ENCODE measurements at regions not wholly inside any gene's neighbourhood (a gene's known extent, or its start where the extent isn't known, plus 50 kb on each side); places are given as distances from the start of the nearest gene placed in this dataset.

DNA sequence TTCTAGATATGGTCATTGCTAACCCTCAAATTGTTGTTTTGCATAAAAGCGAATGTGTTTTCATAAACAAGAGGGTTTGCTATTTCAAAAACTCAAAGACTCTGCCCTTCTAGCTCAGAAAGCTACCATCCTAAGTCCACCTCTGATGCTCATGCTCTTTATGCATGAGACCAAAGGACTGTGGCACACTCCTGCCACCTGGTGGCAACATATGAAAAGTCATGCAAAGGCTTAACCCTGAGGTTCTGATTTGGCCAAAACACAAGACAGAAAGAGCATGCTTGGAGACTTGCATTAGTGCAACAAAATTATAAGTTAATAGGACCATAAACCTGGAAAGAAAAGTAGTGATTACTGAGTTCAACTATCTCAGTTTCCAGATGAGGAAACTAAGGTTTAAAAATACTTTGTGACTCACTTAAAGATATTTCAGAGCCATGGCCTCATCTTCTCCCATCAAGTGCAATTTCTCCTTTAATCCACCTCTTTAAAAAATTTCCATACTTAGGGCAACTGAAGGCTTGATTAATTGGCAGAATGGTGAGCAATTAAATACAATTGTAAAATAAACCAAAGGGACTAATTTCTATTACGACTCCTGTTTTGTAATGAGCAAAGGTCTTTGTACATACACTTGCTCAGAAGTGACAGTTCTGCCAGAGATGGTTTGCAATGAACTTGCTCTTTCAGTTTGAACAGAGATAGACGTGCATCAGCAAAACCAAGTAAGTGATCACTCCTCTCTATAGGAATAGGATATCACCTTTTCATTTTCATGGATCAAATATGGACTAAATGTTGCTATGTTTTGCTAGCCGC lies 110.7 kb upstream of the RAD23B start:
- DNase-seq, result peak; percentile 47 to 53

DNA sequence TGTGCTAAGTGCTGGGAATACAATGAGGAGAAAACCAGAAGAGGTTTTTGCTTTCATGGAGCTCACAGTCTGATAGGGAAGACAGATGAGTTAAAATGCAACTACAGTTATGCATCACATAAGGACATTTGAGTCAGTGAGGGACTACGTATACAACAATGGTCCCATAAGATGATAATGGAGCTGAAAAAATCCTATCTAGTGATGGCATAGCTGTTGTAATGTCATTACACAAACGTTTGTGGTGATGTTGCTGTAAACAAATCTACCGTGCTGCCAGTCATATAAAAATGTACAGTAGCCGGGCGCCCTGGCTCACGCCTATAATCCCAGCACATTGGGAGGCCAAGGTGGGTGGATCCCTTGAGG lies 110.1 kb upstream of the RAD23B start:
- DNase-seq, result no peak

DNA sequence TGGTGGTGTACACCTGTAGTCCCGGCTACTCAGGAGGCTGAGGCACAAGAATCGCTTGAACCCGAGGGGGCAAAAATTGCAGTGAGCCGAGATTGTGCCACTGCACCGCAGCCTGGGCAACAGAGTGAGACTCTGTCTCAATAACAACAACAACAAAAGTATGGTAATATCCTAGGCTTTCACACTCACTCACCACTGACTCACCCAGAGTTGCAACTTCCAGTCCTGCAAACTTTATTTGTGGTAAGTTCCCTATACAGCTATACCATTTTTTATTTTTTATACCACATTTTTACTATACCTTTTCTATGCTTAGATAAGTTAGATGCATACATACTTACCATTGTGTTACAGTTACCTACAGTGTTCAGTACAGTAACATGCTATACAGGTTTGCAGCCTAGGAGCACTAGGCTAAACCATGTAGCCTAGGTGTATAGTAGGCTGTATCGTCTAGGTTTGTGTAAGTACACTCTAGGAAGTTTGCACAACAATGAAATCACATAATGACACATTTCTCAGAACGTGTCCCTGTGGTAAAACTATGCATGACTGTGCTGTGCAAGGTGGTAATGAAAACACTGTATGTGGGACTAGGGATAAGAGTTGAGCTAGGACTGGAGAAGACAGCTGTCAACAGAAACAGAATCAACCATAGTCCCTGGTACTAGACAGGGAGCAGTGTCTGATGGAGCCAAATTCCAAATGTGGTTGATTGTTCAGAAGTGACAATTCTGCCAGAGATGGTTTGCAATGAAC lies 109.5 kb upstream of the RAD23B start:
- DNase-seq, result no peak

DNA sequence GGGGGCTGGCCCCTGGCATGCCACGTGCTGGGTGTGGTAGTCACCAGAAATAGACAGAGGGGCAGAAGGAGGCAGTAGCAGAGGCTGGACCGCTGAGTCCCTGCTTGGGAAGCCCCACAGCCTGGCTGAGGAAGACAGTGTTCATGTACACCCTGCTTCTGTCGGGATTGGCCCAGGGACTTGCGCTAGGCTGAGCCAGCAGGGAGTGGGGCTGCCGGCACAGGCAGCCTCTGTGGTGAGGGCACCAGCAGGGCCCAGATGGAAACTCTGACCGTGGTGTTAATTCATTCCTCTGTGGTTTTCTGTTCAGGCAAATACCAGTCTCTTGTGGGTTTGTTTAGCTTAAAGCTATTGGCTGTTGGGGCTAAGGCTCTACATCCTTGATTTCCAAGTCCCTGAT lies 108.6 kb upstream of the RAD23B start:
- DNase-seq, result no peak

DNA sequence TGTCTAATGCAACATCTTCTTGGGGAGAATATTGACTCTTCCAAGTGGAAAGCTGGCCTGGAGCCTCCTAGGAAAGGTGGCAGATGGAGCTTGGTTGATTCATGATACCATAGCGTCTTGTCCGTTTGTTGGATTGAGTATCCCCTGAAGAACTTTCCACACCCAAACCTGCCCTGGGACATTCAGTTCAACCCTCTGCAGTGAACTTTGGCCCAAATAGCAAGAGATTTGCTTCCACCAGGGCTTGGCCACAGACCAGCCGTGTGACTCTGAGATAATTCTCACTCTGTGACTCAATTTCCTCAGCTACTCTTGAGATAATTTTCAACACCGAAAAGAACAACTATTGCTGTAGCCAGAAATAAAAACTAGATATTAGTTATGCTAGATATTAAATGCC lies 108.0 kb upstream of the RAD23B start:
- DNase-seq, result no peak

DNA sequence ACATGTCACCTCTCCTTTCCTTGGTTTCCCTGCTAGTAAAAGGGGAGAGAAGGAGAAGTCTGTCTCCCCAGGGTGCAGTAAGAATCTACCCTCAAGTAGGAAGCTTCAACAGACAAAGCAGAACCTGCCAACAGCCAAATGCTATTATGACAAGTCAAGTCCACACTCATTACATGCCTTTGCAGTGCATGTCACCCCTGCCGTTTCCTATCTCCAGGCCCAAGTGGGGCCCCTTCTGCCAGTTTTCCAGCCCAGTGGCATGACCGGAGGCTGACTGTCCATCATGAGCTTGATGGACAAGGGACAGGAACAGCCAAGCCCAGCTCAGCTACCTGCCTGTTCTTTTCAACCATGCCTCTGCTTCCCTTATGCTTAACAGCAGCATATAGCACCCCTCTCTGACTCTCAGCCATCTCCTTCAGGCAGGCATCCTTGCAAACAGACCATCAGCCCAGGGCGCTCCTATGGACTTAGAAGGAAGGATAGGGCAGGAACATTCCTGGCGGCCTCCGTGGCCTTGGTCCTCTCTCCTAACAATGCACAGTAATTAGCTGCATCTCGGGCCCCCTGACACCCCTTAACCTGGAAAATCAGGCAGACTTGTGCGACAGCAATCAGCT lies 107.2 kb upstream of the RAD23B start:
- DNase-seq, result no peak

DNA sequence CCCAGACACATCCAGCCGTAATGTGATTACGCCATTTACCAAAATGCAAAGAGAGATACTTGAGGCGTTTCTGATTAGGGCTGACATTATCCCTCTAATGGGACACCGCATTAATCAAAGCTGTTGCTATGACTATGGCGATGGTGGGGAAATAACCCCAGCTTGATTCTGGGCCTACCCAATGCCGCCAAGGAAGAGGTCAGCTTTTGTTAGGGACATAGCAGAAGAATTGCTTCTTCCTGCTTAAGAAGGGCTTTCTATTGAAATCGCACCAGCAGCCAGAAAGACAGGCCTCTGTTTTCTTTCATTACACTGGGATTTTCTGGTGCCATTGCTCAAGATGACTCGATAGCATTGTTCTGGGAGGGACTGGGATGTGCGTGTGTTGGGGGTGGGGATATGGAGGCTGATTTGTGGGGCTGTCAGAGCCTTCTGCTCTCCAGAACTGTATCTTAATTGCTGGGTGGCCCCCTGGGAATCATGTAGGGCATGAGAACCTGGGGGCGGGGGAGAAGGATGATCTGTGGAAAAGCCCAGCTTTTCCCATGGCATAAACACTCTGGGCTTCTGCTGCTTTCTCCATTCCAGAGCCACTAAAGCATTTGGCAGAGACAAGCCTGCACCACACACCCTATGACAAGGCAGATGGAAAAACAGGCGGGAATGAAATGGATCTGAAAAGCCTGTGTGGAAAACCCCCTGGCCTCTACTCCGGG lies 106.5 kb upstream of the RAD23B start:
- DNase-seq, result no peak

DNA sequence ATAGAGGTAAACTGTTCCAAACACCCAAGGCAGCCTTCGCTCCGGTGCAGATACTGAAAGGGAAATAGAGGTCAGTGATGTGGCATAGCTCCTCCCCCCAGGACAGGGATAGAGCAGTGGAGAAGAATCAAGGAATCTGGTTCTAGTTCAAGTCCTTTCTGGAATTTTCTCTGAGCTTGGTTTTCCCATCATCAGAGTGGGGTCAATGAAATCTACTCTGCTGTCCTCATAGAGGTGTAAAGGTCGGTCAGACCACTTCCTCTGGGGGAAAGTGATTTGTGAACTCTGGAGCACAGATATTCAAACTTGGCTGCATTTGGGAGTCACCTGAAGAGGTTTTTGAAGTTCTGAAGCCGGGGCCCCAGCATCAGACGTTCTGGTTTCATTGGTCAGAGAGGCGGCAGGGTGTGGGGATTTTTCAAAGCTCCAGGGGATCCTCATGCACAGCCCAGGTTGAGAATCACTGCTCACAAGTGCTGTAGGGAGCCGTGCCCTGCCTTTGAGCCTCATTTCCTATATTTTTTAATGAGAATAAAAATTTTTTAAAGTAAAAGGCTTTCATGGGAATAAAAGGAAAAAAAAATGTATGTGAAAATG lies 105.7 kb upstream of the RAD23B start:
- DNase-seq, result no peak

DNA sequence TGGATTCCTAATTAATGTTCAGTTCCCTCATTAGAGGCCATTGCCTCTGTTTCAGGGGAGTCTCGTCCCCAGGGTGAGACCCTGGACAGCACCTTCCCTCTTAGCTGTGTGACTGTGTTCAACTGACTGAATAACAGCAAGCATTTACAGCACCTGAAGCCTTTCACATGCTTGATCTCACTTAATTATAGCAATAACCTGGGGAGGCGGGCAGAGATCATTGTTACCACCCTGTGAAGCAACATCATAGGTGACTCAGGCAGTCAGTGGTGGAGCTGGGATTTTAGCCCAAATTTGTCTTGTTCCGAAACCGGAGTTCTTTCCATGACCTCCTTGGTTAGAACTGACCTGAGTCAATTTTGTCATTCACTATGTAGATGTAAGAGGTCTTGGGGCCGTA lies 105.2 kb upstream of the RAD23B start:
- DNase-seq, result no peak

DNA sequence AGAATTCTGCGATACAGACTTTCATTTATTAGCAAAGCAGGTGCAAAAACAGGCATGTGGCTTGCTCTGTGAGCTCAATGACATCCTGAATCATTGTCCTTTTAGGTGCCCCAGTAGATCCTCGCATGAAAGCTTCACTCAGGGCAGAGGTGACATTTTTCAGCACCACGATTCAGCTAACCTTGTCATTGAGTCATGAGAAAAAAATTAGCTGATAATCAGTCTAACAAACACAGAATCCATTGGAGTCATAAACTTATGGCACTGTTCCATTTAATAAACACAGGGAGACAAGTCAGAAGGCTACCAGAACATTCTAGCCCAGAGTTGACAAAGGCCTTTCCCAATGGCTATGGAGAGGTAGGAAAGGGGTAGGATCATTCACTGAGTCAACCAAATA lies 104.8 kb upstream of the RAD23B start:
- no peak for DNase-seq

DNA sequence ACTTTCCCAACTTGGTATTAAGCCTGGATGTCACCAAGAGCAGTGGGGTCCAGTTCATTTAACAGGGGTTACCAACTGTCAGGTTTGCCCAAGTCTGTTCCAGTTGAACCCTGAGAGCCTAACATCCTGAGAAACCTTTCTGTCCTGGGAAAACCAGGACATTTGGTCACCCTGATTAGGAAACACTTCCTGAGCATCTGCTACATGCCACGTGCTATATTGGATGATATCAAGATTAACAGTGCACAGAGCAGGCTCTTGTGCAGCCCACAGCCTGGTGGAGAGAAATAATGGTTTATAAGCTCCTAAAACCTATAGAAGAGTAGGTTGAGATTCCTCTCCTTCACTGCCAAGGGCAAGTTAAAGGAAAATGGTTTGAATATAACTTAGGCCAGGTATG lies 102.9 kb upstream of the RAD23B start:
- no peak for DNase-seq

DNA sequence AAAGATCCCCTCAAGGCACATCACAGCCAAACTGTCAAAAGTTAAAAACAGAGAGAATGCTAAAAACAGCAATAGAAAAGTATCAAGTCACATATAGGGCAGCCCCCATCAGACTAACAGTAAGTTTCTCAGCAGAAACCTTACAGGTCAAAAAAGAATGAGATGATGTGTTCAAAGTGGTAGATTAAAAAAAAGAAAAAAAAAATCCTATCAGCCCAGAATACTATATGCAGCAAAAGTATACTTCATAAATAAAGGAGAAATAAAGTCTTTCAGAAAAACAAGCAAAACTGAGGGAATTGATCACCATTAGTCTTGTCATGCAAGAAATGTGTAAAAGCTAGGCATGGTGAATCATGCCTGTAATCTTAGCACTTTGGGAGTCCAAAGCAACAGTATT lies 99.9 kb upstream of the RAD23B start:
- no peak for DNase-seq

DNA sequence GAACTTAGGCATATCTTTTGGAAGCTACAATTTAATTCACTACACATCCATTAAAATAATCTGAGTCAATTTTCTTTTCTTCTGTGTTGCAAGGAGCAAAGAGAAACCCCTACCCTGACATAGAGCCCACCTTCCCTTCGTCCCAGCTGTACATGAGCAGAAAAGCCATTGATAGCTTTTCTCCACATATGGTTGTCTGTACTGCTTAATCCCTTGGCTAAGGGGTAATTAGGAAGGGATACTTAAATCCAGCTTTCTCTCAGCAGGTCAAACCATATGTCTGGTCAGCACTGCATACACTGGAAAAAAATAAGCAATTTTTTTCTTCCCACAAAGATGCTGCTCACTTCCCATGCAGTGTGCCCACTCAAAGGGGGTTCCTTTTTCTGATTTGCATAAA lies 94.7 kb upstream of the RAD23B start:
- DNase-seq, result no peak

DNA sequence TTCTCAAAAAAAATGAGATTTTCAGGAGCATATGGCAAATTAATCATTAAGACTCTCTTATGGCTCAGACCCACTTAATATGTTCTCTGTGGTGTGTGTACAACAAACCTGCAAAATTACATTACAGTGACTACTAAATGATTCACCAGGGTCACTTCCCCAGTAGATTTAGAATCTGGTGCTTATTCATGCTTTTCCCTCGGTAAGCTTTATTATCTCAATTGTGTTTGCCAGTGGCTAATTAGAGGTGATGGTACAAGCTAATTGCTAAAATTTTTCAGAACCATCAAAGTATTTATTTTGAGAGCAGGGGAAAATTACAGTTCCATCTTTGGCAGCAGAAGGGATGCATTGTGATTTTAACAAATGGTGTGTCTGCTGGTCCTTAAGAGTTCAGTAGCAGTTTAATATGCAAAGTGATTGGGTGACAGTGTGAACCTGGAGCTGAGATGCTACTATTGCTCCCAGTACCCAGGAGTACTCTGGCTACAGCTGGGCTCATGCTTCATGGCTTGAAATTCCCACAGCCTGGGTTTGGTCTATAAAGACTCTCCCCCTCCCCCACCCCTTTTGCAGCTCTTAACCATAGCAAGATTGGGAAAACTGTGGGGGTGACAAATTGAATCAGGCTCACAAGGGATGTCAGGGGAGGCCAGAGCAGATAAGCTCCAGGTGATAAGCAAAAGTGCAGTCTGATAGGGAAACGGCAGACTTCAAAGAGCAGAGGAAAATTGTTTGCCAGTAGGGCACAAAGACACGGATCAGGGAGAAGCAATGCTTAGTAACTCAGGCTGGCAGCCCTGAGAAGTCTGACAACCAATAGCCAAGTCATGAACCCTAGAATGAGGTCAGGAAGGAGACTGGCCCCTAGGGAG lies 92.8 kb upstream of the RAD23B start:
- DNase-seq, result no peak

DNA sequence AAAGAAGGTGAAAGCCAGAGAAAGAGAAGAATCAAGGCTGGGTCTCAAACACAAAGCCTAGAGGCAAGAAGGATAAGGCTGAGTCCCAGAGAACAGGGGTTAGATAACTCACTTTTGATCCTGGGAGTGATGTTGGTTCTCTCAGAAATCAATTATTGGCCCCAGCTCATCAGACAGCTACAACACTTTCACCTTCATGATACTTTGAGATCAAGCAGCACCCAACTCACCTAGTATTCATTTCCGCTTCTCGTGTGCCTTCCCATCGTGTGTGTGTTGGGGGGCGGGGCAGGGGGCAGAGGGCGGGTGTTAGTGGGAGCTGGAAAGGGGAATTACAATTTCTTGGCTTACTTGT lies 92.2 kb upstream of the RAD23B start:
- no peak for DNase-seq

DNA sequence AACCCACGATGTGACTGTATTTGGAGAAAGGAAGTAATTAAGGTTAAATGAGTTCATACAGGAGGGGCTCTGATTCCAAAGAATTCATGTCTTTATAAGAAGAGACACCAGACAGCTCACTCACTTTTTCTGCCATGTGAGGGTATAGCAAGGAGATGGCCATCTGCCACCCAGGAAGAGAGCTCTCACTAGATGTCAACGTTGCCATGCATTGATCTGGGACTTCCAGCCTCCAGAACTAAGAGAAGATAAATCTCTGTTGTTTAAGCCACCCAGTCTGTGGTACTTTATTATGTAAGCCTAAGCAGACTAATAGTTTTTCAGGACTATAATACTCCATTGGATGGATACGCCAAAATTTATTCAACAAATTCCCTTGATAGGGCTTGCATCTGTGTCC lies 89.8 kb upstream of the RAD23B start:
- DNase-seq, result no peak

DNA sequence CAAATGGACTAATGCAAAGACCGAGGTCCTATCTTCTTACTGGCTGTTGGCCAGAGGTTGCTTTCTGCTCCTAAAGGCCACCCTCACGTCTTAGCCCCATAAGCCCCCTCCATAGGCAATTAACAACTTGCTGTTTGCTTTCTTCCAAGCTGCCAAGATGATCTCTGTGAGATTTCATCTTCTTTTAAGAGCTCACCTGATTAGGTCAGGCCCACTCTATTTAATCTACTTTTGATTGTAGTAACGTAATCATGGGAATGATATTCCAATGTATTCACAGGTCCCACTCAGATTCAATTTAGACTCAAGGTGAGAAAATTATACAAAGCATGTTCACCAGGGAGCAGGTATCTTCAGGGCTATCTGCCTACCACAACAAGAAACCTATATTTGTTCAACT lies 84.4 kb upstream of the RAD23B start:
- DNase-seq, result no peak

DNA sequence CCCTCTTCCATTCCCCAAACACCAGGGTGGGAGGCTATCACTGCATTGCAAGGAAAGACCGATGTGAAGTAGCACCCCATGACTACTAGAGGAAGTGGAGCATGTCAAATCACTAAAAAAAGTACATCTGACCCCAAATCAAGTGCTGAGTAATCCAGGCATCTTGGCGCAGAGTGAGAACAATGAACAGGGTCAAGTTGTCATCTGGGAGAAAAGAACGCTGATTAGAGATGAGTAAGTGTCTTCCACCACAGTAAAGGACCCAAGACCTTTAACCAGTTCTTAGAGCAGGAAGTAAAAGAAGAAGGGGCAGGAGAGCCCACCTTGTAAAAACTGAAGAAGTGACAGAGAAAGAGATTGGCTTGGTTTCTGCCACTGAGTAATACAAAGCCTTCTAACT lies 75.0 kb upstream of the RAD23B start:
- no peak for DNase-seq

DNA sequence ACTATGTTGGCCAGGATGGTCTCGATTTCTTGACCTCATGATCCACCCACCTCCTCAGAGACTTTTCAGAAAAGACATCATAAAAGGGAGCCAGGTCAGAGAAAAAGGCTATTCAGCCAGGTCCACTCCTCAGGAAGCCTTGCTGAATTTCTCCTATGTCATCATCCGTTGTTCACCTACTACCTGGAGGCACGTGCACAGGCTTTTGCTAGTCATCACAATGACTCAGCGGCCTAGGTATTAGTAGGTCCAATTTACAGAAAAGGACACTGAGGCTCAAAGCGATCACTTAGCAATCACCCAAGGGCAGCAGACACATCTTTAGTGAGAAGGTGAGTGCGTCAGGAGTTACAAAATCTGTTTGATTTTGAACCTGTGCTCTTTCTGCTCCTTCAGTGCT lies 72.3 kb upstream of the RAD23B start:
- DNase-seq, result no peak

DNA sequence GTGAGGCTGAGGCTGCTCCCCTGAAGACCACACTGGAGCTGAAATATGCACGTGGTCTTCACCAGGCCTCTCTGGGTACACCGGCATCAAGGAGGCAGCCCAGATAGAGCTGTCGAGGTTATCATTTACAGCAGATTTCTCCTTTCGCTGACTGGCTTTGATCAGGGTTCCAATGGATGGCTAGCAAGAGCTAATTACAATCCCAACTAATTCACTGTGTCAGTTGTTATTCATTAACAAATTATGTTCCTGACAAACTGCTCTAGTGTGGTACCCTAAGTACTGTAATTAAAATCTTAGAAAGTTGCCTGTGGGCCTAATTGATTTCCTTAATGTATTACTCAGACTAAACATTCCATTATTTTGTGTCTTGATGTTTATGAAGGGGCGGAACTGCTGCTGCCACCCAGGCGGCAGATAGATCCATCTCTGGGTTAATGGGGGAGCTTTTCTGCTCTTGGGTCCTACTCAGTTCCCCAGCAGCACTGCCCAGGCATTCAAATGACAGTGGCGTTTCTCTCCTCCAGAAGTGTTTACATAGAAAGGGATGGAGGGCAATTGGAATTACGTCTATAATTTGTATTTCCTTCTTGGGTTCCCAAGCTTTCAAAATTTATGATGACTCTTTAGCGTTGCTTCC lies 71.7 kb upstream of the RAD23B start:
- no peak for DNase-seq

DNA sequence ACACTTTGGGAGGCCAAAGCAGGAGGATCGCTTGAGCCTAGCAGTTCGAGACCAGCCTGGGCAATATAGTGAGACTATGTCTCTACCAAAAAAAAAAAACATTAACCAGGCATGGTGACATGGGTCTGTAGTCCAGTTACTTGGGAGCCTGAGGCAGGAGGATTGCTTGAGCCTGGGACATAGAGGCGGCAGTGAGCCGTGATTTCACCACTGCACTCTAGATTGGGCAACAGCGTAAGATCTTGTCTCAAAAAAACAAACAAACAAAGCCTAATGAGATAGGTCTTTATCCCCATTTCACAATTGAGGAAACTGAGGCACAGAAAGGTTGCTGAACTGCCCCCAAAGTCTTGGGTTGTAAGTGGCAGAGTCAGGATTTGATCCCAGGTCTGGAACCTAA lies 70.5 kb upstream of the RAD23B start:
- no peak for DNase-seq

DNA sequence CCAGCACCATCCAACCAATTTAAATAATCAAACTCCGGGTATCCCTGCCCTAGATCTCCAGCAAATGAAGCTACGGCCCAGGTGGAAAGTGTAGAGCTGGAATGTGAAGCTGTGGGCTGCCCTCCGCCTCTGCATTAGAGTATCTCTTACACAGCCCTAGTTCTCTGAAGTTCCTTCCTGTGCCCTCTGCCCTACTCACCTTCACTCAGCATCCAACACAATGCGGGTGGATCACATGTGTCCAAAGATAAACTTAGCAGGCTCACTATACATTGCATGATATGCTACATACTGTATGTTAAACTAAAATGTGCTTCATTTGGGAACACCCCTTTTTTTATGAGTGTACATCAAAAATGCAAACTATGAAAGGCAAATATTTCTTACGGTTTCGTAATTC lies 70.0 kb upstream of the RAD23B start:
- no peak for DNase-seq
